Liver (tissue), 8 donors: ENCODE measurements at regions not wholly inside any gene's neighbourhood (a gene's known extent, or its start where the extent isn't known, plus 50 kb on each side); places are given as distances from the start of the nearest gene placed in this dataset.

Source experiments
- DNase-seq: peaks from one replicate; pipeline ENCODE4 v3.0.0-alpha.2; 2017; ENCODE audit warnings: low spot score
- H3K27ac ChIP-seq, 2 donors: one replicate each; pipeline ENCODE4 v1.7.0; 2013; ENCODE audit warnings: inconsistent platforms in 2 of 2, low read length in 2 of 2, control low read depth in 1 of 2, low read depth in 1 of 2, mild to moderate bottlenecking in 1 of 2
- H3K27me3 ChIP-seq, 4 donors: one replicate each; pipeline versions ENCODE4 v1.6.1 to v1.7.0; 2013; ENCODE audit warnings: low read length in 3 of 4, inconsistent platforms in 1 of 4, mild to moderate bottlenecking in 1 of 4, moderate library complexity in 1 of 4; ENCODE audit not compliant: control insufficient read depth in 4 of 4, insufficient read depth in 4 of 4
- H3K36me3 ChIP-seq, 4 donors: one replicate each; pipeline versions ENCODE4 v1.6.1 to v1.7.0; 2013; ENCODE audit warnings: low read length in 3 of 4, mild to moderate bottlenecking in 3 of 4, low read depth in 1 of 4, moderate library complexity in 1 of 4; ENCODE audit not compliant: control insufficient read depth in 4 of 4, insufficient read depth in 3 of 4
- H3K4me1 ChIP-seq, 4 donors: one replicate each; pipeline versions ENCODE4 v1.6.1 to v1.7.0; 2013; ENCODE audit warnings: low read length in 3 of 4, mild to moderate bottlenecking in 3 of 4, moderate library complexity in 1 of 4; ENCODE audit not compliant: control insufficient read depth in 4 of 4, insufficient read depth in 4 of 4
- H3K4me3 ChIP-seq, 3 donors: one replicate each; pipeline versions ENCODE4 v1.6.1 to v1.7.0; 2013; ENCODE audit warnings: low read length in 3 of 3, control low read depth in 1 of 3, low read depth in 1 of 3, mild to moderate bottlenecking in 1 of 3
- H3K9ac ChIP-seq, 2 donors: one replicate each; pipeline ENCODE4 v1.7.0; 2013; ENCODE audit warnings: low read length in 2 of 2, mild to moderate bottlenecking in 2 of 2, moderate library complexity in 2 of 2, control low read depth in 1 of 2, low read depth in 1 of 2
- H3K9me3 ChIP-seq, 4 donors: one replicate each; pipeline versions ENCODE4 v1.6.1 to v1.7.0; 2013; ENCODE audit warnings: low read length in 3 of 4; ENCODE audit not compliant: control insufficient read depth in 4 of 4
- ATF3 ChIP-seq: IDR thresholded peaks from 2 replicates; pipeline ENCODE4 v1.6.1; 2016; ENCODE audit warnings: antibody characterized with exemption
- CTCF ChIP-seq: fragments of 150-350 bp; IDR thresholded peaks from 2 replicates; pipeline ENCODE4 v1.5.1; 2017; ENCODE audit warnings: improper control_type of control experiment, low read depth, low read length; ENCODE audit not compliant: missing input control
- EGR1 ChIP-seq, 2 donors: IDR thresholded peaks; 2 replicates each; pipeline ENCODE4 v1.6.1; 2016 to 2018; ENCODE audit warnings: antibody characterized with exemption in 2 of 2, low read depth in 2 of 2
- FOXA1 ChIP-seq: IDR thresholded peaks from 2 replicates; pipeline ENCODE4 v1.6.1; 2016; ENCODE audit warnings: antibody characterized with exemption
- FOXA2 ChIP-seq: IDR thresholded peaks from 2 replicates; pipeline ENCODE4 v1.6.1; 2016; ENCODE audit warnings: antibody characterized with exemption
- GABPA ChIP-seq, 2 donors: IDR thresholded peaks in 1 of 2; conservative IDR thresholded peaks in 1 of 2; 2 replicates each; pipeline ENCODE4 v1.6.1; 2016; ENCODE audit warnings: antibody characterized with exemption in 2 of 2, mild to moderate bottlenecking in 1 of 2, moderate library complexity in 1 of 2
- HNF4A ChIP-seq, 2 donors: conservative IDR thresholded peaks; 2 replicates each; pipeline ENCODE4 v1.6.1; 2016; ENCODE audit warnings: antibody characterized with exemption in 2 of 2, mild to moderate bottlenecking in 2 of 2
- HNF4G ChIP-seq: IDR thresholded peaks from 2 replicates; pipeline ENCODE4 v1.6.1; 2016; ENCODE audit warnings: antibody characterized with exemption
- JUND ChIP-seq, 2 donors: IDR thresholded peaks; 2 replicates each; pipeline ENCODE4 v1.6.1; 2016; ENCODE audit warnings: antibody characterized with exemption in 2 of 2
- MAX ChIP-seq: IDR thresholded peaks from 2 replicates; pipeline ENCODE4 v1.6.1; 2016; ENCODE audit warnings: antibody characterized with exemption
- NR2F2 ChIP-seq: IDR thresholded peaks from 2 replicates; pipeline ENCODE4 v1.6.1; 2016; ENCODE audit warnings: antibody characterized with exemption
- RAD21 ChIP-seq, 2 donors: IDR thresholded peaks; 2 replicates each; pipeline ENCODE4 v1.6.1; 2016; ENCODE audit warnings: antibody characterized with exemption in 2 of 2, mild to moderate bottlenecking in 2 of 2
- REST ChIP-seq: IDR thresholded peaks from 2 replicates; pipeline ENCODE4 v1.6.1; 2016; ENCODE audit warnings: antibody characterized with exemption, mild to moderate bottlenecking
- RXRA ChIP-seq, 2 donors: IDR thresholded peaks; 2 replicates each; pipeline ENCODE4 v1.6.1; 2017 to 2018; ENCODE audit warnings: antibody characterized with exemption in 2 of 2, mild to moderate bottlenecking in 1 of 2
- SP1 ChIP-seq: IDR thresholded peaks from 2 replicates; pipeline ENCODE4 v1.6.1; 2018; ENCODE audit warnings: antibody characterized with exemption, mild to moderate bottlenecking
- TAF1 ChIP-seq: conservative IDR thresholded peaks from 2 replicates; pipeline ENCODE4 v1.6.1; 2016; ENCODE audit warnings: antibody characterized with exemption, mild to moderate bottlenecking
- YY1 ChIP-seq: IDR thresholded peaks from 2 replicates; pipeline ENCODE4 v1.6.1; 2016; ENCODE audit warnings: antibody characterized with exemption, mild to moderate bottlenecking
- ZBTB33 ChIP-seq: IDR thresholded peaks from 2 replicates; pipeline ENCODE4 v1.6.1; 2016; ENCODE audit warnings: antibody characterized with exemption
- WGBS: extraction: QIAGEN DNeasy Blood & Tissue Kit; methylation state at CpG from one replicate; pipeline ENCODE4 v1.1.7; 2013; 5-methylcytosine and 5-hydroxymethylcytosine counted together
- donor health status: healthy.
- donor health status: healthy.
- donor health status: healthy.
- donor health status: healthy.
- donor health status: healthy.

GRCh38 chr6:139473731-139474130, 99.3 kb upstream of the CITED2 start:
- H3K9me3 ChIP-seq: no peaks in the 10 kb centered on the region
- no peaks in the 10 kb centered on the region for H3K36me3 ChIP-seq
- peak overlapping the region in 1 of 2 donors; percentile 84 for H3K9ac ChIP-seq
- peak overlapping the region; percentile 56 to 71 for H3K27ac ChIP-seq
- TF ChIP-seq HNF4A (conservative IDR thresholded peaks at IDR 0.05): no peak
- no peak for TF ChIP-seq EGR1 (IDR thresholded peaks at IDR 0.05; ENCODE audit: low read depth in 2 of 2)
- no peak for TF ChIP-seq MAX
- TF ChIP-seq RXRA (IDR thresholded peaks at IDR 0.05): no peak
- TF ChIP-seq TAF1: no peak
- no peak for TF ChIP-seq NR2F2
- TF ChIP-seq GABPA (IDR thresholded peaks at IDR 0.05 in 1 of 2, conservative IDR thresholded peaks at IDR 0.05 in 1 of 2): no peak
- TF ChIP-seq FOXA1: no peak
- no peak for TF ChIP-seq ATF3
- TF ChIP-seq YY1: no peak
- TF ChIP-seq CTCF: no peak
- no peak for TF ChIP-seq ZBTB33
- no peak for TF ChIP-seq HNF4G
- no peak for TF ChIP-seq SP1
- TF ChIP-seq FOXA2: no peak
- no peak for TF ChIP-seq JUND (IDR thresholded peaks at IDR 0.05)
- TF ChIP-seq REST: no peak
- TF ChIP-seq RAD21 (IDR thresholded peaks at IDR 0.05): no peak
- no peak for DNase-seq
- H3K4me1 ChIP-seq: peaks cover 3 to 36% (median 19%) of the 10 kb centered on the region in 4 donors
- 33% methylated on average over 2 of the region's 2 CpGs for WGBS
- H3K27me3 ChIP-seq: no peaks in the 10 kb centered on the region
- H3K4me3 ChIP-seq: no peak overlapping the region
